ENCODE measurements at regions not wholly inside any gene's neighbourhood (a gene's known extent, or its start where the extent isn't known, plus 50 kb on each side); places are given as distances from the start of the nearest gene placed in this dataset.
"Not testable (repeated sequence)": the region's sequence is repeated elsewhere in the genome, so short reads cannot be mapped to it uniquely, and the experiment has no call there.

DNA sequence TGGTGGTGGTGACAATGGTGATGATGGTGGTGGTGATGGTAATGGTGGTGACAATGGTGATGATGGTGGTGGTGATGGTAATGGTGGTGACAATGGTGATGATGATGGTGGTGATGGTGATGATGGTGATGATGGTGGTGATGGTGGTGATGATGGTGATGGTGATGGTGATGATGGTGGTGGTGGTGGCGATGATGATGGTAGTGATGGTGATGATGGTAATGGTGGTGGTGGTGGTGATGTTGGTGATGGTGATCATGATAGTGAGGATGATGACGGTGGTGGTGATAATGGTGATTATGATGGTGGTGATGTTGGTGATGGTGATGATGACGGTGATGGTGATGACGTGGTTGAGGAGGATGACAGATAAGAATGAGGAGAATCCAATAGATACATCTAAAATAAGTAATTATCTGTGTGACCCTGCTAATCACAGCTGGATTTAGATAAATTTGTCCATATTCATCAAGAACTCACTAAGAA is 170.7 kb upstream of the SFSWAP start:
- no peak for DNase-seq
- no peak overlapping the region for H3K4me3 ChIP-seq

DNA sequence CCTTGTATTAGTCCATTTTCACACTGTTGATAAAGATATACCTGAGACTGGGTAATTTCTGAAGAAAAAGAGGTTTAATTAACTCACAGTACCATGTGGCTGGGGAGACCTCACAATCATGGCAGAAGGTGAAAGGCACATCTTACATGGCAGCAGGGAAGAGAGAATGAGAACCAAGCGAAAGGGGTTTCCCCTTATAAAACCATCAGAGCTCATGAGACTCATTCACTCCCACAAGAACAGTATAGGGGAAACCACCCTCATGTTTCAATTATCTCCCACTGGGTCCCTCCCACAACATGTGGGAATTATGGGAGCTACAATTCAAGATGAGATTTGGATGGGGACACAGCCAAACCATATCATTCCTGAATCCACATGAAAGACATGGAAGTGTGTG is 169.4 kb upstream of the SFSWAP start:
- not testable (repeated sequence) for H3K4me3 ChIP-seq, DNase-seq, H3K27me3 ChIP-seq, H3K9me3 ChIP-seq, H3K36me3 ChIP-seq

More for the DNA sequence above, 170.7 kb upstream of the SFSWAP start:
- H3K27me3 ChIP-seq: no peaks in the 10 kb centered on the region
- no peaks in the 10 kb centered on the region for H3K36me3 ChIP-seq
- H3K9me3 ChIP-seq: 0 out of 2 replicates have a peak, but pooled peaks cover 2% of the 10 kb centered on the region

DNA sequence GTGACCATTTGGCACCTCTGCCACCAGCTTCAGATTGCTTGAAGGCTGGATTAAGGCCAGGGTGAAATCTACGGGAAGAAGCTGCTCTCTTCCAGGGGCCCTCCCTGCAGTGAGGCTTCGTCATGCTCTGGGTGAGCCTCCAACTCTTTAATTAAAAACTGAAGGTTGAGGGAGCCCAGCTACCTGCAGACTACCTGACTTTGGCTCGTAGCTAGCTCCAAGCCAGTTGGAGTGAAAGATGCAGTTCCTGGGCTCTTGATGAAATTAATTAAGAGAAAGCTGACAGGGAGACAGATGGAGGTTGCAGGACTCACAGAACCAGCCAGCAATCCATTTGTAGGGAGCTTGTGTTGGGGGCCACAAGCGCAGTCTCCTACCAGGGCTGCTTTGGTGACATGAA is 168.5 kb upstream of the SFSWAP start:
- H3K36me3 ChIP-seq: no peaks in the 10 kb centered on the region
- 0 out of 2 replicates have a peak, but pooled peaks cover 2% of the 10 kb centered on the region for H3K9me3 ChIP-seq
- DNase-seq: no peak

DNA sequence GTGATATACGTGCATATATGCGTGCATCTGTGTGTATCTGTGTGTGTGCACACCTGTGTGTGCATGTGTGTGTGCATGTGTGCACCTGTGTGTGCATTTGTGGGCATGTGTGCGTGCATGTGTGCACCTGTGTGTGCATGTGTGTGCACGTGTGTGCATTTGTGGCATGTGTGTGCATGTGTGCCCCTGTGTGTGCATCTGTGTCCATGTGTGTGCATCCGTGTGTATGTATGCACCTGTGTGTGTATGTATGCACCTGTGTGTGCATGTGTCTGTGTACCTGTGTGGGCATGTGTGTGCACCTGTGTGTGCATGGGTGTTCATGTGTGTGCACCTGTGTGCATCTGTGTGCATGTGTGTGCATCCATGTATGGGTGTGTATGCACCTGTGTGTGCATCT is 167.8 kb upstream of the SFSWAP start:
- DNase-seq: no peak
- 0 out of 2 replicates have a peak, but pooled peaks cover 2% of the 10 kb centered on the region for H3K9me3 ChIP-seq
- H3K27me3 ChIP-seq: no peaks in the 10 kb centered on the region; the same call in 1 of the 2 replicates
- no peak overlapping the region for H3K4me3 ChIP-seq
- no peaks in the 10 kb centered on the region for H3K36me3 ChIP-seq

More for the DNA sequence above, 168.5 kb upstream of the SFSWAP start:
- H3K4me3 ChIP-seq: no peak overlapping the region
- H3K27me3 ChIP-seq: no peaks in the 10 kb centered on the region; the same call in 1 of the 2 replicates

DNA sequence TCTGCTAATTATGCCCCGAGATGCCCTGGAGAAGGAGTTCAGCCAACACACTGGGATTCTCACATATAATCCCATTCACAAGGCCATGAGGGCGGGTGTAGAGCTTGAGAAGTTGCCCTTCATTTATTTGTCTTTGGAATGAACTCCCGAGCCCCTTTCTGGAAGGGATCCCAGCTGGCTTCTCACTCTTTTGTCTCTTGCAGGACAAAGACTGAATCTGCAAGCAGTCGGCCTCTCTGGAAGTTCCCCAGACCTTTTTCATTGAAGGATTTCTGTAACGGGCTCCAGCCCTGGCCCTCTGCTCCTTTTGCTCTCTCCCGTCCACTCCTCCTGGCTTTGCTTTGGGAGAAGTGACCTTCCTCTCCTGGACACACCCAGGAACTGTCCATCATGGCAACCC is 163.3 kb upstream of the SFSWAP start:
- no peaks in the 10 kb centered on the region for H3K36me3 ChIP-seq

DNA sequence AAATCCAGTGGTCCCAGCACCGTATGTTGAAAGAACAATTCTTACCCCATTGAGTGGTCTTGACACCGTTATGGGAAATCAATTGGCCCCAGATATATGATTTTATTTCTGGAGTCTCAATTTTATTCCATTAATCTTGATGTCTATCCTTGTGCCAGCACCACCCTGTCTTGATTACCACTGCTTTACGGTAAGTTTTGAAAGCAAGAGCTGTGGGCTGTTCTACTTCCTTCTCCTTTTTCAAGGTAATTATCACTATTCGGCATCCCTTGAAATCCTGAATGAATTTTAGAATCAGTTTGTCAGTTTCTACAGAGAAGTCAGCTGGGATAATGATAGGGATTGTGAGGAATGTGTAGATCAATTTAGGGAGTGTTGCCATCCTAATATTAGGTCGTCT is 160.8 kb upstream of the SFSWAP start:
- 0 out of 2 replicates have a peak, but pooled peaks cover under 1% of the 10 kb centered on the region for H3K9me3 ChIP-seq
- no peak overlapping the region for H3K4me3 ChIP-seq
- no peaks in the 10 kb centered on the region; the same call in 1 of the 2 replicates for H3K27me3 ChIP-seq
- DNase-seq: no peak
- no peaks in the 10 kb centered on the region for H3K36me3 ChIP-seq

More for the DNA sequence above, 163.3 kb upstream of the SFSWAP start:
- no peak overlapping the region for H3K4me3 ChIP-seq
- H3K27me3 ChIP-seq: no peaks in the 10 kb centered on the region; the same call in 1 of the 2 replicates
- no peak for DNase-seq
- H3K9me3 ChIP-seq: 0 out of 2 replicates have a peak, but pooled peaks cover 2% of the 10 kb centered on the region

DNA sequence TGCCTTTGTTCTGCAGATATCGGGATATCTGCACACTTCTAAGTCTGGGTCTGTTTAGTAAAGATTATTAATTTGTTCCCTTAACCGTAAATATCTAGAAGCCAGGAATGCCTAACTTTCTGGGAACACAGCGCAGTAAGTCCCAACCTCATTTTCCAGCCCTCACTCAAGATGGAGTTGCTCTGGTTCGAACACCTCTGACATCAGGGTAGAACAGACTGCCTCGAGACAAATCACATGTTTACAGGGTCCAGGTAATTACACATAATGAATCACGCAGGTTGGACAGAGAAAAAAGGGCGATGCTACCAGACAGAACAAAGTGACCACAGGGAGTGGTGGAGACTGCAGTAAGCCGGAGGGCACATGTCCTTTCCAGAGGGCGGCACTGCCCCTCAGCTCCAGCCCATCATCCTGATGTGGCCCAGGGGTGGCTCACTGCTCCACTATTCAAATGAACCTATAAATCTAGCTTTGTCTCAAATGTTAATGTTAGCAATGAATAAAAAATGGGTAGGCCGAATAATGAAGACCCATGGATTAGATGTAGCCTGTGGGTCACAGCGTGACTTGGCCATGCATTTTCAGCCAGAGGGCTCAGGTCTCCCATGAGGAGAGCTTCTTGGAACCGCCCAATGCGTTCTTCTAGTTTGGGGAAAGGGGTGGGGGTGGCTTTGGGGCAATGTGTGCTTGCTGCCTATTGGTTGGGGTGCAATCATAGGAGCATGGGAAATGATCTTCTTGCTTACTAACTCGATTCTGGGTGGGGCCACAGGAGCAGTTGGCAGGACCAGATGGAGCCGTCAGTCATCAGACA is 159.0 kb upstream of the SFSWAP start:
- Histone ChIP-seq H3K9me3 (no peaks in the 10 kb centered on the region), H3K27me3 (no peaks in the 10 kb centered on the region), H3K4me3 (no peak overlapping the region), H3K36me3 (no peaks in the 10 kb centered on the region)
- no peak for DNase-seq

DNA sequence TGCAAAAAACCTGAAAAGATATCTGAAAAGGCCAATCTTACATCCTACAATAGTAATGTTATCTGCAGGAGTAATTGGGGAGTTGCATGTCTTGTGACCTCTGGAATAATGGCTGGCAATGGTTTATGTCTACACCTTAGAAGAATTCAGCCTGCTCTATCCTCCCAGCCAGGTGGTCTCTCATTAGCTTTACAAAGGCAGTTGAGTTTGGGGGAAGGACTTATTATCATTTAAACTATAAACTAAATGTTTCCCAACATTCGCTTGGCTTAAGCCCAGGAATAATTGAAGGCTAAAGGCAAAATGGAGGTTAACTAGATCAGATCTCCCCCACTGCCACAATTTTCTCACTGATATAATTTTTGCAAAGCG is 158.4 kb upstream of the SFSWAP start:
- H3K4me3 ChIP-seq: no peak overlapping the region
- DNase-seq: no peak
- no peaks in the 10 kb centered on the region for H3K36me3 ChIP-seq
- H3K27me3 ChIP-seq: no peaks in the 10 kb centered on the region
- no peaks in the 10 kb centered on the region for H3K9me3 ChIP-seq

DNA sequence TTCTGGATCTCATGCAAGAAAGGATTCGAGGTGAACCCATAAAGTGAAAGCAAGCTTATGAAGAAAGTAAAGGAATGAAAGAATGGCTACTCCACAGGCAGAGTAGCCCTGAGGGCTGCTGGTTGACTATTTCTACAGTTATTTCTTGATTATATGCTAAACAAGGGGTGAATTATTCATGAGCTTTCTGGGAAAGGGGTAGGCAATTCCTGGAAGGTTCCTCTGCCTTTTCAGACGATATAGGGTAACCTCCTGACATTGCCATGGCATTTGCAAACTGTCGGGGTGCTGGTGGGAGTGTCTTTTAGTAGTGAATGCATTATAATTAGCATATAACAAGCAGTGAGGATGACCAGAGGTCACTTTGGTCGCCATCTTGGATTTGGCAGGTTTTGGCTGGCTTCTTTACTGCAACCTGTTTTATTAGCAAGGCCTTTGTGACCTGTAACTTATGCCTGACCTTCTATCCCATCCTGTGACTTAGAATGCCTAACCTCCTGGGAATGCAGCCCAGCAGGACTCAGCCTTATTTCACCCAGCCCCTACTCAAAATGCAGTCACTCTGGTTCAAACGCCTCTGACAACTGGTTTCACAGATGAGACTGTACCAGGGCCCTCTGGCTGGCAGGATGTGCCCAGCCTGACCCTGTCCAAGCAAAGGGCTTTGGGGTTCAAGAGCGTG is 157.7 kb upstream of the SFSWAP start:
- Histone ChIP-seq H3K4me3 (no peak overlapping the region), H3K27me3 (no peaks in the 10 kb centered on the region)

DNA sequence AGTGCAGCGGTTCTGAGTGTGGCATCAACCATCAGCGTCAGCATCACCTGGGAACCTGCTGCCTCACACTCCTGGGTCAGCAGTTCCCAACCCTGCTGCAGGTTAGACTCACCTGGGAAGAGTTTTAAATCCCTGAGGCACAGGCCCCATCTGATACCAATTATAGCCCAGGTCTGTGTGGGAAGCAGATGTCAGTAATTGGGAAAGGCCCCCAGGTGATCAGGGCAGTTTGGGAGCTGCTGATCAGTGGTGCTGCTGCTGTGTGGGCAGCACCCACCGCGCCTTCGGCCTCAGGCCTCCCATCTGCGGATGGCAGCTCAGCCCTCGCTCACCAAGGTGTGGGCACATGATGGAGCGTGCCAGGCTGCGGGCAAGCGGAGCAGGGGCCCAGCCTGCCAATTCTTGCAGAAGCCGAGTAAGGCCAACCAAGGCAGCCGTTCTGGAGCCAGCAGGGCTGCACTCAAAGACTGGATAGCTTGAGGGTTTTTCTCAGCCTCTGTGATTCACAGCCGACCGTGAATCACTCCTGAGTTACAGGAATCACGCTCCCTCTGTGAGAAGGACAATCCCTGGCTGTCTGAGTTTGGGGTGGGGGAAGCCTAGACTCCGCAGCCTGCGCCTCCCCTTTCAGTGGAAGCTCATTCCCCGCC is 155.6 kb upstream of the SFSWAP start:
- no peaks in the 10 kb centered on the region for H3K9me3 ChIP-seq
- H3K4me3 ChIP-seq: no peak overlapping the region
- H3K27me3 ChIP-seq: no peaks in the 10 kb centered on the region
- DNase-seq: peak; percentile 73
- H3K36me3 ChIP-seq: no peaks in the 10 kb centered on the region

More for the DNA sequence above, 157.7 kb upstream of the SFSWAP start:
- H3K36me3 ChIP-seq: no peaks in the 10 kb centered on the region
- no peak for DNase-seq
- H3K9me3 ChIP-seq: no peaks in the 10 kb centered on the region

DNA sequence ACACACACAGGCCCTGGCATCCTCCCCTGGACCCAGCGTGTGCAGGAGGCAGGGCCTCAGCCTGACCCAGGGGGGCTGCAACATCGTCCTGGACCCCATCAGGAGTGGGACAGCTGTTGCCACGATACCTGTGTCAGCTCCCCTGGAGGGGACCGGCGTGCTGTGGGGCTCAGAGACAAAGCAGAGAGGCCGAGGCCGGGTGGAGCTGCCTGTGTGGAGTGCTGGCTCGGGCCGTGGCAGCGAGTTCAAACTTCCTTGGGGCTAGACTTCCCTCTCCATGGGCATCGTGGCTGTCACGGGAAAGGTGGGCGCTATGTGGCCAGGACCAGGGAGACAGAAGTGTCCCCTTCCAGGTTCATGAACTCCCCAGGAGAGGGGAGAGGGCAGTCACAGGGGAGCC is 155.0 kb upstream of the SFSWAP start:
- Histone ChIP-seq H3K27me3 (no peaks in the 10 kb centered on the region), H3K9me3 (no peaks in the 10 kb centered on the region), H3K36me3 (no peaks in the 10 kb centered on the region), H3K4me3 (no peak overlapping the region)
- no peak for DNase-seq

DNA sequence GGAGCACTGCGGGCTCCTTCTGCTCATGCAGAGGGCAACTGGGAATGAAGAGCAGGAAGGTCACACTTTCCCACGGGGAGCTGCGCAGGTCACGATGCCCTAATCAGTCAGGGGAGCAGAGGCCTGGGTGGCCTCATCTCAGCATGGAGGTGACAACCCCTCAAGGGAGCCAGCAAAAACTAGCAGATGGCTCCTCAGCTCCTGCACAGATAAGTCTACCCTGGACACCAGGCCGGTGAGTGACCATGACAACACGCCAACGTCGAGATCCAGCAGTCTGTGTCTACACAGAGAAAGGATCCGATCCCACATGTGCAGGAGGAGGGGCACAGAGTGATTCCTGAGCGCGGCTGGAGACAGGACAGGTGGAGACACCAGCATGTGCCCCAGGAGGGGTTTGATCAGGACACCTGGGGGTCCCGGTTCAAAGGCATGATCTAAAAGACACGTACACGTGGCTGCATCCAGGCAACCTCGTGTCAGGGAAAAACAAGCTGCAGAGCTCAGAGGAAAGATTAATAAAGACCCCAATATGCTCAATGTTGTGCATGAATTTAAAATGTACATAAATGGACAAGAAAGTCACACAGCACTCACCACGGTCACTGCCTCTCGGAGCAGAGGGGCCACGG is 153.7 kb upstream of the SFSWAP start:
- no peaks in the 10 kb centered on the region for H3K36me3 ChIP-seq
- H3K4me3 ChIP-seq: no peak overlapping the region
- DNase-seq: no peak
- H3K27me3 ChIP-seq: no peaks in the 10 kb centered on the region
- H3K9me3 ChIP-seq: no peaks in the 10 kb centered on the region

DNA sequence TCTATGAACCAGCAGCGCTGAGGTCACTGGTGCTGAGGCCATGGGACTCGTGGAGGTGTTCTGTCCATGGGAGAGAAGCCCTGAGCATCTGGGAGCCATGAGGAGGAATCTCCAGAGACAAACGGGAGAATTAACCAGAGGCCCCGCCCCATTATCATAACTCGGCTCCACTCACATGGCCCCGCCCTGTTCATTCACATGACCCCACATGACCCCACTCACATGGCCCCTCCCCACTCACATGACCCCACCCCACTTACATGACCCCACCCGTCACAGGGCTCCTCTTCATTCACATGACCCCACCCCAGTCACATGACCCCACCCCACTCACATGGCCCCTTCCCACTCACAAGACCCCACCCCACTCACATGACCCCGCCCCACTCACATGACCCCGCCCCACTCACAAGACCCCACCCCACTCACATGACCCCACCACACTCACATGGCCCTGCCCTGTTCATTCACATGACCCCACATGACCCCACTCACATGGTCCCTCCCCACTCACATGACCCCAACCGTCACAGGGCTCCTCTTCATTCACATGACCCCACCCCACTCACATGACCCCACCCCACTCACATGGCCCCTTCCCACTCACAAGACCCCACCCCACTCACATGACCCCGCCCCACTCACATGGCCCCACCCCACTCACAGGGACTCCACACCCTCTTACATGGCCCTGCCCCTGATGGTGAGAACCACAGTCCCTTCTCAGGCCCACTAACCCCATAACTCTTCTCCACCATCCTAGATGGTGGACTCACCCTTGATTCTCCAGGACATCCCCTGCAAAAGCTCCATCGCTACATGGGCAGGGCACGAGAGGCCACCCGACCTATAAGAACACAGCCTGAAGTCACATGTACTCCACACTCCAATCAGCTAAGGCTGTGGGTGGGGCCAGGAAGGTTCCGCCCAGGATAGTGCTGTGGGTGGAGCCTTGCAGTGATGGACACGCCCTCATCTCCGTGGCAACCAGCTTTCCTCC is 151.1 kb upstream of the SFSWAP start:
- H3K9me3 ChIP-seq: no peaks in the 10 kb centered on the region
- no peaks in the 10 kb centered on the region for H3K36me3 ChIP-seq
- no peak overlapping the region for H3K4me3 ChIP-seq
- H3K27me3 ChIP-seq: peaks cover under 1% of the 10 kb centered on the region
- no peak for DNase-seq

DNA sequence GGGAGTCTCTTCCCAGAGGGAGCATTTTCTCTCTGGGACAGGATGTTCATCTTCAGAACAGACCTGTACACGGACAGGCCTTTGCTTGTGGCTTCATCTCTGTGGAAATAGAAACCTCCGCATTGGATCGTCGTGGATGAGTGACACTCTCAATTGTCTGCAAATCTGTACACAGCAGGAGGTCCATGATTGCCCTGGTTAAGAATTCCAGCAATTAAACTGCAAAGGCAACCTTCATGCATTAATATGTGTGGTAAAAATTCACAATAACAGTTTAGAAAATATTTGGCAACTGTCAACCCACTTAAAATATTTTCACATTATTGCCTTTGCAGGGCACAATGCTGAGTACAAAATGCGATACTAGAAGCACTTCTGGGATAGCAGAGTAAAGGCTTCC is 149.8 kb upstream of the SFSWAP start:
- peaks cover 5% of the 10 kb centered on the region for H3K27me3 ChIP-seq
- no peaks in the 10 kb centered on the region for H3K9me3 ChIP-seq
- no peak for DNase-seq
- no peak overlapping the region for H3K4me3 ChIP-seq
- no peaks in the 10 kb centered on the region for H3K36me3 ChIP-seq

DNA sequence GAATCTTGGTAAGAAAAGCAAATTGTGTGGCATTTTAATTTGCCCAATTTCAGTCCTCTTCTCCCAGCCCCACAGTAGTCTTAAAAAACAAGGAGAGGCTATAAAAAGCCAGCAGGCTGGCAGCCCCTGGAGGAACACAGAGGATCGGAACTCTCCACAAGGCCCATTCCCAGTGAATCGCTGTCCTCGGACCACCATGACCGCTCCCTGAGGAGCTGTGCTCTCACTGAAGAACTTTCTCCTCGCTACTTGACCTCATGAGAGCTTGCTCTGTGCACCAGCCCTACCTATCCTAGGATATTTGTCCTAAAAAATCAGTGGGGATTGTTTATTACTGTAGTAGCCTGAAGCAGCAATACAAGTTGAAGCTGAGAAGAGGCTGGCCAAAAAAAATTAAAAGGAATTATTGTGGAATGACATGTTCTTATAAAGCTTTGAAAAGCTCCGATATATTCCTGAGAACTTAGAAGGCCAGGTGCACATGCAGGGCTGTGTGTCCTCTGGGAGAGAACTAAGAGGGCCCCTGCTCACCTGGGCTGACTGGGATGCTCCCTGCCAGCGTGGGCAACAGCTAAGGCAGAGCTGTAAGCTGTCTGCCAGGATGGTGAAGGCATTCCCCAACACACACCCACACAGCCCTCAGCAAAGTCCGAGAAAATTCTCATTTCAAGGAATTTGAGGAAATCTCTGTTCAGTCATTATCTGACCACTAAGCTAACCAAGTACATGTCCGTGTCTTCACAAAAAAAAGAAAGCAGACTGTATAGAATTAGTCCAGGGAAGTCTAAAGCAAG is 148.8 kb upstream of the SFSWAP start:
- DNase-seq: no peak
- Histone ChIP-seq H3K4me3 (no peak overlapping the region), H3K27me3 (peaks cover 5% of the 10 kb centered on the region), H3K9me3 (no peaks in the 10 kb centered on the region), H3K36me3 (no peaks in the 10 kb centered on the region)
